ENCODE measurements at regions not wholly inside any gene's neighbourhood (a gene's known extent, or its start where the extent isn't known, plus 50 kb on each side); places are given as distances from the start of the nearest gene placed in this dataset.

DNA sequence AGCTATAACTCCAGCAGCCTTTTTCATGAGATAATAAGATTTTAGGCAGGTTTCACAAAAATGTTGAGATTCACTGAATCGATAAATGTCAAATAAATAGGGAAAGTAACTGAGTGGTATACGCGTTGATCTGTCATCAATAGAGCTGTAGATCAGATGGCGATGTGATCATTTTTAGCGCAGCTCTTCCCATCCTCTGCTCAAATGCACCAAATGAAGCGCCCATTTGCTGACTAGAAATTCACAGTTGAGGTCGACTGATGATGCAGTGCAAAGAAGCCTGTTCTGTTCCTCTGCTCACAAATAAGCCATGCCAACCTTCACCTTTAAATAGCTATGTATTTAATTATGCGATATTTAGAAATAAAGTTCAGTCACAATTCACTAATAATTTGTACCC lies 693.5 kb downstream of the ARHGAP15 start:
- FAIRE-seq = no peak

More for the DNA sequence above, 693.5 kb downstream of the ARHGAP15 start:
- H4K20me1 ChIP-seq (replicated peaks; ENCODE audit: control insufficient read depth, insufficient read depth, low read length) = no peaks in the 10 kb centered on the region
- ChIA-PET POLR2A (interaction anchor here (1.0 kb wide), 1 partner anchor 9 kb away, joined by 3 read pairs; no protein-coding TSS in a partner anchor), CTCF (ENCODE audit: low intra/inter-chr PET ratio) (no interaction called here)
- DNase-seq (ENCODE audit: extremely low read depth in 1 of 4, low spot score in 3 of 4) (no peak), ATAC-seq (no peak)
- no peak overlapping the region for H3K4me2 ChIP-seq (ENCODE audit: insufficient read depth, low read length)
- H3K4me3 ChIP-seq = no peak overlapping the region
- no peaks in the 10 kb centered on the region for H3K79me2 ChIP-seq (ENCODE audit: control insufficient read depth, insufficient read depth, low read length)
- TF ChIP-seq RBM17 (IDR thresholded peaks at IDR 0.05; ENCODE audit: borderline replicate concordance, low read depth, low read length) = no peak
- TF ChIP-seq, protein P1, sequence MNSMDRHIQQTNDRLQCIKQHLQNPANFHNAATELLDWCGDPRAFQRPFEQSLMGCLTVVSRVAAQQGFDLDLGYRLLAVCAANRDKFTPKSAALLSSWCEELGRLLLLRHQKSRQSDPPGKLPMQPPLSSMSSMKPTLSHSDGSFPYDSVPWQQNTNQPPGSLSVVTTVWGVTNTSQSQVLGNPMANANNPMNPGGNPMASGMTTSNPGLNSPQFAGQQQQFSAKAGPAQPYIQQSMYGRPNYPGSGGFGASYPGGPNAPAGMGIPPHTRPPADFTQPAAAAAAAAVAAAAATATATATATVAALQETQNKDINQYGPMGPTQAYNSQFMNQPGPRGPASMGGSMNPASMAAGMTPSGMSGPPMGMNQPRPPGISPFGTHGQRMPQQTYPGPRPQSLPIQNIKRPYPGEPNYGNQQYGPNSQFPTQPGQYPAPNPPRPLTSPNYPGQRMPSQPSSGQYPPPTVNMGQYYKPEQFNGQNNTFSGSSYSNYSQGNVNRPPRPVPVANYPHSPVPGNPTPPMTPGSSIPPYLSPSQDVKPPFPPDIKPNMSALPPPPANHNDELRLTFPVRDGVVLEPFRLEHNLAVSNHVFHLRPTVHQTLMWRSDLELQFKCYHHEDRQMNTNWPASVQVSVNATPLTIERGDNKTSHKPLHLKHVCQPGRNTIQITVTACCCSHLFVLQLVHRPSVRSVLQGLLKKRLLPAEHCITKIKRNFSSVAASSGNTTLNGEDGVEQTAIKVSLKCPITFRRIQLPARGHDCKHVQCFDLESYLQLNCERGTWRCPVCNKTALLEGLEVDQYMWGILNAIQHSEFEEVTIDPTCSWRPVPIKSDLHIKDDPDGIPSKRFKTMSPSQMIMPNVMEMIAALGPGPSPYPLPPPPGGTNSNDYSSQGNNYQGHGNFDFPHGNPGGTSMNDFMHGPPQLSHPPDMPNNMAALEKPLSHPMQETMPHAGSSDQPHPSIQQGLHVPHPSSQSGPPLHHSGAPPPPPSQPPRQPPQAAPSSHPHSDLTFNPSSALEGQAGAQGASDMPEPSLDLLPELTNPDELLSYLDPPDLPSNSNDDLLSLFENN (IDR thresholded peaks at IDR 0.05; ENCODE audit: low read depth in 2 of 2, low read length in 2 of 2) = no peak
- TF ChIP-seq DPF2 (IDR thresholded peaks at IDR 0.05) = no peak
- no peak for TF ChIP-seq FOXA3 (CRISPR knock-in tag; conservative IDR thresholded peaks at IDR 0.05 in 1 of 2, IDR thresholded peaks at IDR 0.05 in 1 of 2)
- no peak for TF ChIP-seq TOE1 (IDR thresholded peaks at IDR 0.05; ENCODE audit: borderline replicate concordance)
- TF ChIP-seq TOE1 (CRISPR knock-in tag; IDR thresholded peaks at IDR 0.05; ENCODE audit: borderline replicate concordance, low read depth) = no peak
- no peak for TF ChIP-seq ZNF121 (CRISPR knock-in tag; conservative IDR thresholded peaks at IDR 0.05)
- TF ChIP-seq, protein P2, sequence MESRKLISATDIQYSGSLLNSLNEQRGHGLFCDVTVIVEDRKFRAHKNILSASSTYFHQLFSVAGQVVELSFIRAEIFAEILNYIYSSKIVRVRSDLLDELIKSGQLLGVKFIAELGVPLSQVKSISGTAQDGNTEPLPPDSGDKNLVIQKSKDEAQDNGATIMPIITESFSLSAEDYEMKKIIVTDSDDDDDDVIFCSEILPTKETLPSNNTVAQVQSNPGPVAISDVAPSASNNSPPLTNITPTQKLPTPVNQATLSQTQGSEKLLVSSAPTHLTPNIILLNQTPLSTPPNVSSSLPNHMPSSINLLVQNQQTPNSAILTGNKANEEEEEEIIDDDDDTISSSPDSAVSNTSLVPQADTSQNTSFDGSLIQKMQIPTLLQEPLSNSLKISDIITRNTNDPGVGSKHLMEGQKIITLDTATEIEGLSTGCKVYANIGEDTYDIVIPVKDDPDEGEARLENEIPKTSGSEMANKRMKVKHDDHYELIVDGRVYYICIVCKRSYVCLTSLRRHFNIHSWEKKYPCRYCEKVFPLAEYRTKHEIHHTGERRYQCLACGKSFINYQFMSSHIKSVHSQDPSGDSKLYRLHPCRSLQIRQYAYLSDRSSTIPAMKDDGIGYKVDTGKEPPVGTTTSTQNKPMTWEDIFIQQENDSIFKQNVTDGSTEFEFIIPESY (CRISPR knock-in tag; IDR thresholded peaks at IDR 0.05) = no peak
- TF ChIP-seq ZNF184 (CRISPR knock-in tag; IDR thresholded peaks at IDR 0.05) = no peak
- no peak for TF ChIP-seq ZNF174 (CRISPR knock-in tag; IDR thresholded peaks at IDR 0.05)
- TF ChIP-seq, protein P3, sequence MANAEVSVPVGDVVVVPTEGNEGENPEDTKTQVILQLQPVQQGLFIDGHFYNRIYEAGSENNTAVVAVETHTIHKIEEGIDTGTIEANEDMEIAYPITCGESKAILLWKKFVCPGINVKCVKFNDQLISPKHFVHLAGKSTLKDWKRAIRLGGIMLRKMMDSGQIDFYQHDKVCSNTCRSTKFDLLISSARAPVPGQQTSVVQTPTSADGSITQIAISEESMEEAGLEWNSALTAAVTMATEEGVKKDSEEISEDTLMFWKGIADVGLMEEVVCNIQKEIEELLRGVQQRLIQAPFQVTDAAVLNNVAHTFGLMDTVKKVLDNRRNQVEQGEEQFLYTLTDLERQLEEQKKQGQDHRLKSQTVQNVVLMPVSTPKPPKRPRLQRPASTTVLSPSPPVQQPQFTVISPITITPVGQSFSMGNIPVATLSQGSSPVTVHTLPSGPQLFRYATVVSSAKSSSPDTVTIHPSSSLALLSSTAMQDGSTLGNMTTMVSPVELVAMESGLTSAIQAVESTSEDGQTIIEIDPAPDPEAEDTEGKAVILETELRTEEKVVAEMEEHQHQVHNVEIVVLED (CRISPR knock-in tag; IDR thresholded peaks at IDR 0.05) = no peak
- no peak for TF ChIP-seq CHD2 (IDR thresholded peaks at IDR 0.05; ENCODE audit: low read depth, low read length)
- TF ChIP-seq KDM2B (CRISPR knock-in tag; IDR thresholded peaks at IDR 0.05) = no peak
- WGBS (ENCODE audit: insufficient coverage, low coverage, missing lambda C conversion rate) = 18% methylated on average over 8 of the region's 8 CpGs
- in situ Hi-C loops (cut with MboI) = no loop called here
- no peak overlapping the region for H3K27ac ChIP-seq (ENCODE audit: extremely low read depth, low read depth, low read length)
- BruUV-seq (replicated peaks) = no TSS peak
- H3K9ac ChIP-seq (ENCODE audit: insufficient read depth in 1 of 2, low read depth in 2 of 2, low read length in 2 of 2) = no peak overlapping the region
- H3K9me1 ChIP-seq (ENCODE audit: control insufficient read depth, insufficient read depth, low read length) = no peaks in the 10 kb centered on the region
- intact Hi-C loops (cut with micrococcal nuclease) = no loop called here
- H2AFZ ChIP-seq (ENCODE audit: low read depth, low read length) = no peak overlapping the region
- no peaks in the 10 kb centered on the region for H3K4me1 ChIP-seq (replicated peaks in 1 of 2; ENCODE audit: control insufficient read depth in 2 of 2, insufficient read depth in 2 of 2, low read length in 2 of 2)
- H3K27me3 ChIP-seq (ENCODE audit: control insufficient read depth in 2 of 2, insufficient read depth in 2 of 2, low read length in 2 of 2) = no peaks in the 10 kb centered on the region
- no peaks in the 10 kb centered on the region for H3K9me3 ChIP-seq (replicated peaks; ENCODE audit: control insufficient read depth, insufficient read depth, low read depth, low read length)
- no peaks in the 10 kb centered on the region for H3K36me3 ChIP-seq (ENCODE audit: control insufficient read depth, insufficient read depth, low read length)
